NT2/D1 (cell line): ENCODE measurements at regions not wholly inside any gene's neighbourhood (a gene's known extent, or its start where the extent isn't known, plus 50 kb on each side); places are given as distances from the start of the nearest gene placed in this dataset.

ENCODE experiments used
- SUZ12 ChIP-seq: IDR thresholded peaks from 2 replicates; pipeline ENCODE4 v1.6.1; 2011; ENCODE audit not compliant: insufficient read length, insufficient read depth; ENCODE audit errors: extremely low read depth
- YY1 ChIP-seq: IDR thresholded peaks from 2 replicates; pipeline ENCODE4 v1.6.1; 2011; ENCODE audit not compliant: insufficient read length, insufficient read depth
- ZNF274 ChIP-seq: IDR thresholded peaks from 2 replicates; pipeline ENCODE4 v1.6.1; 2011; ENCODE audit warnings: mild to moderate bottlenecking, low read depth, low read length

GRCh38 chr1:242854466-242854865, 330.0 kb upstream of the PLD5 start:
- no peak for TF ChIP-seq ZNF274
- TF ChIP-seq YY1: no peak
- TF ChIP-seq SUZ12: no peak
